CD4-positive, alpha-beta T cell (primary cell): ENCODE measurements at regions not wholly inside any gene's neighbourhood (a gene's known extent, or its start where the extent isn't known, plus 50 kb on each side); places are given as distances from the start of the nearest gene placed in this dataset.

Source experiments
- ATAC-seq: fragments of 200-7000 bp; cut with Tn5 transposase; one replicate; pipeline ENCODE4 v1.10.0; 2022; ENCODE audit warnings: mild to moderate bottlenecking; ENCODE audit not compliant: poor library complexity
- CTCF ChIA-PET: fragments of 350-600 bp; sonication (Branson Sonifier 250); formaldehyde crosslinking; loops from one replicate; lab custom pipeline; 2021; ENCODE audit warnings: antibody characterized with exemption, inconsistent platforms; lab: Charles Lee
- POLR2A ChIA-PET: fragments of 350-600 bp; sonication (Branson Sonifier 250); formaldehyde crosslinking; loops from one replicate; lab custom pipeline; 2021; ENCODE audit warnings: antibody characterized with exemption, inconsistent platforms; lab: Charles Lee
- DNase-seq, 14 experiments: peaks; one replicate each; pipeline ENCODE4 v3.0.0-alpha.2; 2013 to 2020; ENCODE audit warnings: mixed read lengths in 2 of 14
- H3K27ac ChIP-seq, 2 donors: one replicate each; pipeline versions ENCODE4 v1.5.1 to v1.7.0; 2013; ENCODE audit warnings: low read length in 2 of 2, low read depth in 1 of 2, mild to moderate bottlenecking in 1 of 2
- H3K27me3 ChIP-seq, 2 experiments: 1 replicate in 1 of 2; 2 replicates in 1 of 2; pipeline versions ENCODE4 v1.6.1 to v1.7.0; 2013; ENCODE audit warnings: low read length in 2 of 2, control low read depth in 1 of 2, mild to moderate bottlenecking in 1 of 2, moderate library complexity in 1 of 2; ENCODE audit not compliant: insufficient read depth in 2 of 2, control insufficient read depth in 1 of 2
- H3K36me3 ChIP-seq: one replicate; pipeline ENCODE4 v1.6.1; 2013; ENCODE audit warnings: low read length, control low read depth; ENCODE audit not compliant: insufficient read depth
- H3K4me1 ChIP-seq: one replicate; pipeline ENCODE4 v1.6.1; 2013; ENCODE audit warnings: low read length, control low read depth; ENCODE audit not compliant: insufficient read depth
- H3K4me3 ChIP-seq: one replicate; pipeline ENCODE4 v1.5.1; 2013; ENCODE audit warnings: mild to moderate bottlenecking, low read length, moderate library complexity
- H3K9me3 ChIP-seq, 2 experiments: 1 replicate in 1 of 2; 2 replicates in 1 of 2; pipeline versions ENCODE4 v1.6.1 to v1.7.0; 2013; ENCODE audit warnings: low read length in 2 of 2, mild to moderate bottlenecking in 2 of 2, control low read depth in 1 of 2, moderate library complexity in 1 of 2; ENCODE audit not compliant: control insufficient read depth in 1 of 2, insufficient read depth in 1 of 2
- H3K27ac Mint-ChIP-seq: one replicate; pipeline ENCODE4 v1.8.0; 2020; ENCODE audit warnings: mixed read lengths
- H3K27me3 Mint-ChIP-seq: one replicate; pipeline ENCODE4 v1.8.0; 2021; ENCODE audit warnings: mixed read lengths
- H3K36me3 Mint-ChIP-seq: one replicate; pipeline ENCODE4 v1.8.0; 2021; ENCODE audit warnings: low read depth, mixed read lengths
- H3K4me1 Mint-ChIP-seq: one replicate; pipeline ENCODE4 v1.8.0; 2021; ENCODE audit warnings: low read depth, mixed read lengths
- H3K4me3 Mint-ChIP-seq: one replicate; pipeline ENCODE4 v1.8.0; 2020; ENCODE audit warnings: mild to moderate bottlenecking, mixed read lengths
- H3K9me3 Mint-ChIP-seq: one replicate; pipeline ENCODE4 v1.8.0; 2020; ENCODE audit warnings: mixed read lengths
- CTCF ChIP-seq: fragments of 200-600 bp; IDR thresholded peaks from one replicate; pipeline ENCODE4 v1.8.0; 2022; ENCODE audit warnings: antibody characterized with exemption, mild to moderate bottlenecking
- intact Hi-C, 2 experiments: fragments of 100-400 bp; cut with DNase I in 1 of 2; cut with micrococcal nuclease in 1 of 2; formaldehyde crosslinking; loops; one replicate each; pipeline versions ENCODE4 v1.15.1 to v1.9.0; 2023 to 2025; cut with DNase I, micrococcal nuclease

- no peak for TF ChIP-seq CTCF
- DNase-seq: no peak
- Histone ChIP-seq H3K27me3 (no peaks in the 10 kb centered on the region), H3K4me1 (no peaks in the 10 kb centered on the region), H3K27ac (no peak overlapping the region), H3K9me3 (no peaks in the 10 kb centered on the region), H3K4me3 (no peak overlapping the region), H3K36me3 (no peaks in the 10 kb centered on the region)
- CTCF ChIA-PET: no interaction called here
- H3K4me3 Mint-ChIP-seq: no peak overlapping the region
- no peak overlapping the region for H3K27ac Mint-ChIP-seq
- POLR2A ChIA-PET: no interaction called here
- no peaks in the 10 kb centered on the region for H3K27me3 Mint-ChIP-seq
- no peak for ATAC-seq
- H3K36me3 Mint-ChIP-seq: no peaks in the 10 kb centered on the region
- H3K4me1 Mint-ChIP-seq: no peaks in the 10 kb centered on the region
- intact Hi-C loops: no loop called here
- H3K9me3 Mint-ChIP-seq: no peaks in the 10 kb centered on the region
Measured at GRCh38 chr7:12827920-12828319, 140.5 kb downstream of the ARL4A start.

- intact Hi-C loops: no loop called here
- Mint-ChIP-seq H3K4me1 (no peaks in the 10 kb centered on the region), H3K4me3 (no peak overlapping the region), H3K36me3 (no peaks in the 10 kb centered on the region), H3K27ac (no peak overlapping the region), H3K9me3 (peaks cover 12% of the 10 kb centered on the region), H3K27me3 (peaks cover 6% of the 10 kb centered on the region)
- TF ChIP-seq CTCF: no peak
- ATAC-seq: no peak
- Histone ChIP-seq H3K9me3 (peaks cover 9 to 17% of the 10 kb centered on the region in 2 experiments), H3K36me3 (no peaks in the 10 kb centered on the region), H3K4me1 (no peaks in the 10 kb centered on the region), H3K4me3 (no peak overlapping the region), H3K27me3 (peaks cover 0 to 2% of the 10 kb centered on the region in 2 experiments), H3K27ac (no peak overlapping the region)
- no peak for DNase-seq
- POLR2A ChIA-PET: no interaction called here
- CTCF ChIA-PET: no interaction called here
Measured at GRCh38 chr7:12831024-12831423, 143.6 kb downstream of the ARL4A start.

GRCh38 chr7:12833829-12834228 is 146.4 kb downstream of the ARL4A start:
- H3K9me3 Mint-ChIP-seq: peaks cover 12% of the 10 kb centered on the region
- no peaks in the 10 kb centered on the region for H3K36me3 ChIP-seq
- H3K9me3 ChIP-seq: peaks cover 9 to 17% of the 10 kb centered on the region in 2 experiments
- CTCF ChIA-PET: no interaction called here
- H3K27ac Mint-ChIP-seq: no peak overlapping the region
- ATAC-seq (no peak), DNase-seq (no peak)
- H3K27me3 Mint-ChIP-seq: peaks cover 6% of the 10 kb centered on the region
- POLR2A ChIA-PET: no interaction called here
- TF ChIP-seq CTCF: no peak
- no peaks in the 10 kb centered on the region for H3K36me3 Mint-ChIP-seq
- intact Hi-C loops: no loop called here
- no peak overlapping the region for H3K27ac ChIP-seq
- no peak overlapping the region for H3K4me3 ChIP-seq
- H3K27me3 ChIP-seq: peaks cover 0 to 2% of the 10 kb centered on the region in 2 experiments
- H3K4me3 Mint-ChIP-seq: no peak overlapping the region
- H3K4me1 Mint-ChIP-seq: no peaks in the 10 kb centered on the region
- H3K4me1 ChIP-seq: no peaks in the 10 kb centered on the region
